ENCODE measurements at regions not wholly inside any gene's neighbourhood (a gene's known extent, or its start where the extent isn't known, plus 50 kb on each side); places are given as distances from the start of the nearest gene placed in this dataset.
A peak's percentile ranks its signal among the peaks of the same experiment; 100 is the strongest.

GRCh38 chr12:13504736-13505135 is 308.2 kb downstream of the EMP1 start:
- Histone ChIP-seq H4K8ac (ENCODE audit: low read depth, low read length) (no peak overlapping the region), H3K4me1 (ENCODE audit: control insufficient read depth, low read depth, low read length) (peaks cover 6% of the 10 kb centered on the region), H3K18ac (ENCODE audit: low read length) (peak overlapping the region; percentile 6), H3K27ac (ENCODE audit: low read depth, low read length) (no peak overlapping the region), H3K23ac (ENCODE audit: low read length) (no peak overlapping the region), H2BK15ac (replicated peaks; ENCODE audit: low read depth) (no peak overlapping the region), H3K79me2 (ENCODE audit: control insufficient read depth, insufficient read depth, low read length) (no peaks in the 10 kb centered on the region), H3K9ac (ENCODE audit: low read length) (no peak overlapping the region), H3K56ac (ENCODE audit: low read length) (peak overlapping the region; percentile 43), H3K4ac (ENCODE audit: low read depth, low read length) (no peak overlapping the region), H4K5ac (ENCODE audit: low read length) (no peak overlapping the region), H3K36me3 (ENCODE audit: control insufficient read depth, insufficient read depth, low read length) (no peaks in the 10 kb centered on the region), H3K79me1 (ENCODE audit: low read length) (no peaks in the 10 kb centered on the region), H3K4me3 (ENCODE audit: low read length) (no peak overlapping the region), H2BK120ac (ENCODE audit: low read depth, low read length) (no peak overlapping the region), H3K4me2 (ENCODE audit: low read length) (no peak overlapping the region), H2BK5ac (ENCODE audit: low read length) (no peak overlapping the region), H3K27me3 (ENCODE audit: insufficient read depth, low read length, poor library complexity) (no peaks in the 10 kb centered on the region), H2AK5ac (ENCODE audit: low read length) (no peak overlapping the region)
- no CpG with 5 or more reads among the region's 5 CpGs for WGBS (ENCODE audit: extremely low coverage, insufficient coverage, low lambda C conversion rate)
- no peak for DNase-seq

- H2BK15ac ChIP-seq (replicated peaks; ENCODE audit: low read depth): no peak overlapping the region
- no peaks in the 10 kb centered on the region for H3K36me3 ChIP-seq (ENCODE audit: control insufficient read depth, insufficient read depth, low read length)
- no peak overlapping the region for H2BK120ac ChIP-seq (ENCODE audit: low read depth, low read length)
- no peak overlapping the region for H3K56ac ChIP-seq (ENCODE audit: low read length)
- no peak overlapping the region for H3K4ac ChIP-seq (ENCODE audit: low read depth, low read length)
- H3K4me3 ChIP-seq (ENCODE audit: low read length): no peak overlapping the region
- no peak overlapping the region for H3K23ac ChIP-seq (ENCODE audit: low read length)
- no peak overlapping the region for H3K9ac ChIP-seq (ENCODE audit: low read length)
- no peak overlapping the region for H4K8ac ChIP-seq (ENCODE audit: low read depth, low read length)
- no peak overlapping the region for H3K4me2 ChIP-seq (ENCODE audit: low read length)
- DNase-seq: no peak
- H3K4me1 ChIP-seq (ENCODE audit: control insufficient read depth, low read depth, low read length): peaks cover 6% of the 10 kb centered on the region
- H2BK5ac ChIP-seq (ENCODE audit: low read length): no peak overlapping the region
- no peaks in the 10 kb centered on the region for H3K79me1 ChIP-seq (ENCODE audit: low read length)
- no peak overlapping the region for H3K18ac ChIP-seq (ENCODE audit: low read length)
- no peak overlapping the region for H4K5ac ChIP-seq (ENCODE audit: low read length)
- no peaks in the 10 kb centered on the region for H3K27me3 ChIP-seq (ENCODE audit: insufficient read depth, low read length, poor library complexity)
- H3K79me2 ChIP-seq (ENCODE audit: control insufficient read depth, insufficient read depth, low read length): no peaks in the 10 kb centered on the region
- H2AK5ac ChIP-seq (ENCODE audit: low read length): no peak overlapping the region
- no peak overlapping the region for H3K27ac ChIP-seq (ENCODE audit: low read depth, low read length)
Observed at GRCh38 chr12:13504074-13504473, 307.5 kb downstream of the EMP1 start.

DNA sequence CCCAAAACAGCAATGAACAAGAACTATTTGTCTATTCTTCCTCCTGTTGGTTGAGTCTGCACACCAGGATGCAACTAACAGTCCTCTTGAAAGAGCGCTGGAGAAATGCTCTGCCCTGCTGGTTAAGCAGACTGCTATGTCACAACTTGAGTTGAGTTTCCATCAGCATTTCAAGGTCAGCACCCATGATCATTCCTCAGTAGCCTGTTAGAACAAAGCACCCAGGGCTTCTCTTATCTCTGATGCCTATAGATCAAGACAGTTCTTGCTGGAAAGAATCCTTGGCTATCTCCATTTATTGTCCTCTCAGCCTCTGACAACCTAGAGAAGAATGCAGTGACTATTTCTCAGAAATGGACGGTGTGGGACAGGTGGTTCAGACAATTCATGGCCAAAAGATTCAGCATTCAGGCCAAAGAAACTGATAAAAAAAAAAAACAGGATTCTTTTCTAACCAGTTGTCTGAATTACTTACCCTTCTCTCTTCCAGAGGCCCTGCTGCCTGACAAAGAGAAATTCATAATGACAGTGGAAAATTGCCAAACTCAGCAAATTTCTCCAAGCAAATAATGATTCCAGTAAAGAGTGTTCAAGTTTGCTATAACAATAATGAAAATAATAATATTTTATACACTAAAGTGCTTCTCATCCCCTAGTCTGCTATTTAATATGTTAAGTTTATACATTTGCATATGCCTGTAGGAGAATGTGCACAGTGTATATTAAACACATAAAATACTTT is 306.7 kb downstream of the EMP1 start:
- H3K79me2 ChIP-seq (ENCODE audit: control insufficient read depth, insufficient read depth, low read length): no peaks in the 10 kb centered on the region
- H3K4ac ChIP-seq (ENCODE audit: low read depth, low read length): no peak overlapping the region
- H3K4me3 ChIP-seq (ENCODE audit: low read length): no peak overlapping the region
- no peak overlapping the region for H3K9ac ChIP-seq (ENCODE audit: low read length)
- H3K18ac ChIP-seq (ENCODE audit: low read length): no peak overlapping the region
- peaks cover 6% of the 10 kb centered on the region for H3K4me1 ChIP-seq (ENCODE audit: control insufficient read depth, low read depth, low read length)
- no peak overlapping the region for H3K23ac ChIP-seq (ENCODE audit: low read length)
- H3K27ac ChIP-seq (ENCODE audit: low read depth, low read length): no peak overlapping the region
- no peaks in the 10 kb centered on the region for H3K36me3 ChIP-seq (ENCODE audit: control insufficient read depth, insufficient read depth, low read length)
- no peaks in the 10 kb centered on the region for H3K27me3 ChIP-seq (ENCODE audit: insufficient read depth, low read length, poor library complexity)
- H3K79me1 ChIP-seq (ENCODE audit: low read length): no peaks in the 10 kb centered on the region
- no peak overlapping the region for H4K5ac ChIP-seq (ENCODE audit: low read length)
- no peak overlapping the region for H2BK5ac ChIP-seq (ENCODE audit: low read length)
- no peak overlapping the region for H3K56ac ChIP-seq (ENCODE audit: low read length)
- DNase-seq: peak; percentile 57
- no peak overlapping the region for H2AK5ac ChIP-seq (ENCODE audit: low read length)
- no CpG with 5 or more reads among the region's 2 CpGs for WGBS (ENCODE audit: extremely low coverage, insufficient coverage, low lambda C conversion rate)
- H2BK120ac ChIP-seq (ENCODE audit: low read depth, low read length): no peak overlapping the region
- no peak overlapping the region for H3K4me2 ChIP-seq (ENCODE audit: low read length)
- H2BK15ac ChIP-seq (replicated peaks; ENCODE audit: low read depth): no peak overlapping the region
- H4K8ac ChIP-seq (ENCODE audit: low read depth, low read length): no peak overlapping the region

GRCh38 chr12:13499008-13499407 is 302.5 kb downstream of the EMP1 start:
- no peak overlapping the region for H3K18ac ChIP-seq (ENCODE audit: low read length)

DNA sequence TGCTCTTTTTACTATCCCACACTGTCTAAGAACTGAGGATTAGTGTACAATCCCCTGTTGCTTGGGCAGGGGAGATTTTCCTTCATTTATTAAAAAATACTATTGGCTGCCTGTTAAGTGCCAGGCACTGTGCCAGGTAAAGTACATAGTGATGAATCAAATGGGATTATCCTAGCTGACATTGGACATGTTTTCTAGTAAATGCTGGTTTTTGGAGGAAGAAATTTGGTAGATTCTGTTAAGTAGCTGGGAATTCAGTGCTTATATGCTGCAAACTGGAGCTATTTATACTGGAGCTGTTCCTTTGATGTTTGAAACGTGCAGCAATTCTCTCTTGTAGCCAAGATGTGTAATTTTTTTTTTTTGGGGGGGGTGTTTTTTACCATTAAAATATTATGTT is 299.6 kb downstream of the EMP1 start:
- Histone ChIP-seq H4K8ac (ENCODE audit: low read depth, low read length) (no peak overlapping the region), H3K4me2 (ENCODE audit: low read length) (no peak overlapping the region), H3K23ac (ENCODE audit: low read length) (no peak overlapping the region), H3K4me1 (ENCODE audit: control insufficient read depth, low read depth, low read length) (no peaks in the 10 kb centered on the region), H3K9ac (ENCODE audit: low read length) (no peak overlapping the region), H2BK5ac (ENCODE audit: low read length) (no peak overlapping the region), H3K4ac (ENCODE audit: low read depth, low read length) (no peak overlapping the region), H3K27ac (ENCODE audit: low read depth, low read length) (no peak overlapping the region), H2BK15ac (replicated peaks; ENCODE audit: low read depth) (no peak overlapping the region), H3K79me1 (ENCODE audit: low read length) (no peaks in the 10 kb centered on the region), H3K36me3 (ENCODE audit: control insufficient read depth, insufficient read depth, low read length) (no peaks in the 10 kb centered on the region), H2BK120ac (ENCODE audit: low read depth, low read length) (no peak overlapping the region), H4K5ac (ENCODE audit: low read length) (no peak overlapping the region), H3K4me3 (ENCODE audit: low read length) (no peak overlapping the region), H3K56ac (ENCODE audit: low read length) (no peak overlapping the region), H3K18ac (ENCODE audit: low read length) (no peak overlapping the region), H3K27me3 (ENCODE audit: insufficient read depth, low read length, poor library complexity) (no peaks in the 10 kb centered on the region), H2AK5ac (ENCODE audit: low read length) (no peak overlapping the region), H3K79me2 (ENCODE audit: control insufficient read depth, insufficient read depth, low read length) (no peaks in the 10 kb centered on the region)
- no peak for DNase-seq
- WGBS (ENCODE audit: extremely low coverage, insufficient coverage, low lambda C conversion rate): no CpG with 5 or more reads among the region's 1 CpG

More at GRCh38 chr12:13499008-13499407, 302.5 kb downstream of the EMP1 start:
- Histone ChIP-seq H3K4me2 (ENCODE audit: low read length) (no peak overlapping the region), H2AK5ac (ENCODE audit: low read length) (no peak overlapping the region), H3K36me3 (ENCODE audit: control insufficient read depth, insufficient read depth, low read length) (no peaks in the 10 kb centered on the region), H2BK5ac (ENCODE audit: low read length) (no peak overlapping the region), H4K5ac (ENCODE audit: low read length) (no peak overlapping the region), H3K56ac (ENCODE audit: low read length) (peak overlapping the region; percentile 20), H3K4me3 (ENCODE audit: low read length) (no peak overlapping the region), H2BK15ac (replicated peaks; ENCODE audit: low read depth) (no peak overlapping the region), H3K27me3 (ENCODE audit: insufficient read depth, low read length, poor library complexity) (no peaks in the 10 kb centered on the region), H3K4ac (ENCODE audit: low read depth, low read length) (no peak overlapping the region), H3K79me2 (ENCODE audit: control insufficient read depth, insufficient read depth, low read length) (no peaks in the 10 kb centered on the region), H3K27ac (ENCODE audit: low read depth, low read length) (no peak overlapping the region), H2BK120ac (ENCODE audit: low read depth, low read length) (no peak overlapping the region), H3K23ac (ENCODE audit: low read length) (no peak overlapping the region), H3K79me1 (ENCODE audit: low read length) (no peaks in the 10 kb centered on the region), H4K8ac (ENCODE audit: low read depth, low read length) (no peak overlapping the region), H3K9ac (ENCODE audit: low read length) (no peak overlapping the region), H3K4me1 (ENCODE audit: control insufficient read depth, low read depth, low read length) (no peaks in the 10 kb centered on the region)
- DNase-seq: peak; percentile 76
- WGBS (ENCODE audit: extremely low coverage, insufficient coverage, low lambda C conversion rate): no CpG with 5 or more reads among the region's 3 CpGs

- H3K27me3 ChIP-seq (ENCODE audit: insufficient read depth, low read length, poor library complexity): no peaks in the 10 kb centered on the region
- DNase-seq: no peak
- H3K4ac ChIP-seq (ENCODE audit: low read depth, low read length): no peak overlapping the region
- H3K4me3 ChIP-seq (ENCODE audit: low read length): no peak overlapping the region
- H2AK5ac ChIP-seq (ENCODE audit: low read length): no peak overlapping the region
- H3K18ac ChIP-seq (ENCODE audit: low read length): no peak overlapping the region
- no peak overlapping the region for H2BK15ac ChIP-seq (replicated peaks; ENCODE audit: low read depth)
- no CpG with 5 or more reads among the region's 4 CpGs for WGBS (ENCODE audit: extremely low coverage, insufficient coverage, low lambda C conversion rate)
- no peaks in the 10 kb centered on the region for H3K79me1 ChIP-seq (ENCODE audit: low read length)
- no peak overlapping the region for H3K4me2 ChIP-seq (ENCODE audit: low read length)
- no peak overlapping the region for H3K9ac ChIP-seq (ENCODE audit: low read length)
- no peak overlapping the region for H3K27ac ChIP-seq (ENCODE audit: low read depth, low read length)
- H3K4me1 ChIP-seq (ENCODE audit: control insufficient read depth, low read depth, low read length): no peaks in the 10 kb centered on the region
- H4K5ac ChIP-seq (ENCODE audit: low read length): no peak overlapping the region
- H3K56ac ChIP-seq (ENCODE audit: low read length): no peak overlapping the region
- no peaks in the 10 kb centered on the region for H3K36me3 ChIP-seq (ENCODE audit: control insufficient read depth, insufficient read depth, low read length)
- no peak overlapping the region for H4K8ac ChIP-seq (ENCODE audit: low read depth, low read length)
- H2BK120ac ChIP-seq (ENCODE audit: low read depth, low read length): no peak overlapping the region
- no peak overlapping the region for H2BK5ac ChIP-seq (ENCODE audit: low read length)
- H3K79me2 ChIP-seq (ENCODE audit: control insufficient read depth, insufficient read depth, low read length): no peaks in the 10 kb centered on the region
- no peak overlapping the region for H3K23ac ChIP-seq (ENCODE audit: low read length)
Observed at GRCh38 chr12:13489246-13489645, 292.7 kb downstream of the EMP1 start.
